Liver (tissue), 8 donors: ENCODE measurements at regions not wholly inside any gene's neighbourhood (a gene's known extent, or its start where the extent isn't known, plus 50 kb on each side); places are given as distances from the start of the nearest gene placed in this dataset.

Source experiments
- DNase-seq: peaks from one replicate; pipeline ENCODE4 v3.0.0-alpha.2; 2017; ENCODE audit warnings: low spot score
- H3K27ac ChIP-seq, 2 donors: one replicate each; pipeline ENCODE4 v1.7.0; 2013; ENCODE audit warnings: inconsistent platforms in 2 of 2, low read length in 2 of 2, control low read depth in 1 of 2, low read depth in 1 of 2, mild to moderate bottlenecking in 1 of 2
- H3K27me3 ChIP-seq, 4 donors: one replicate each; pipeline versions ENCODE4 v1.6.1 to v1.7.0; 2013; ENCODE audit warnings: low read length in 3 of 4, inconsistent platforms in 1 of 4, mild to moderate bottlenecking in 1 of 4, moderate library complexity in 1 of 4; ENCODE audit not compliant: control insufficient read depth in 4 of 4, insufficient read depth in 4 of 4
- H3K36me3 ChIP-seq, 4 donors: one replicate each; pipeline versions ENCODE4 v1.6.1 to v1.7.0; 2013; ENCODE audit warnings: low read length in 3 of 4, mild to moderate bottlenecking in 3 of 4, low read depth in 1 of 4, moderate library complexity in 1 of 4; ENCODE audit not compliant: control insufficient read depth in 4 of 4, insufficient read depth in 3 of 4
- H3K4me1 ChIP-seq, 4 donors: one replicate each; pipeline versions ENCODE4 v1.6.1 to v1.7.0; 2013; ENCODE audit warnings: low read length in 3 of 4, mild to moderate bottlenecking in 3 of 4, moderate library complexity in 1 of 4; ENCODE audit not compliant: control insufficient read depth in 4 of 4, insufficient read depth in 4 of 4
- H3K4me3 ChIP-seq, 3 donors: one replicate each; pipeline versions ENCODE4 v1.6.1 to v1.7.0; 2013; ENCODE audit warnings: low read length in 3 of 3, control low read depth in 1 of 3, low read depth in 1 of 3, mild to moderate bottlenecking in 1 of 3
- H3K9ac ChIP-seq, 2 donors: one replicate each; pipeline ENCODE4 v1.7.0; 2013; ENCODE audit warnings: low read length in 2 of 2, mild to moderate bottlenecking in 2 of 2, moderate library complexity in 2 of 2, control low read depth in 1 of 2, low read depth in 1 of 2
- H3K9me3 ChIP-seq, 4 donors: one replicate each; pipeline versions ENCODE4 v1.6.1 to v1.7.0; 2013; ENCODE audit warnings: low read length in 3 of 4; ENCODE audit not compliant: control insufficient read depth in 4 of 4
- EGR1 ChIP-seq, 2 donors: IDR thresholded peaks; 2 replicates each; pipeline ENCODE4 v1.6.1; 2016 to 2018; ENCODE audit warnings: antibody characterized with exemption in 2 of 2, low read depth in 2 of 2
- FOXA1 ChIP-seq: IDR thresholded peaks from 2 replicates; pipeline ENCODE4 v1.6.1; 2016; ENCODE audit warnings: antibody characterized with exemption
- FOXA2 ChIP-seq: IDR thresholded peaks from 2 replicates; pipeline ENCODE4 v1.6.1; 2016; ENCODE audit warnings: antibody characterized with exemption
- GABPA ChIP-seq, 2 donors: IDR thresholded peaks in 1 of 2; conservative IDR thresholded peaks in 1 of 2; 2 replicates each; pipeline ENCODE4 v1.6.1; 2016; ENCODE audit warnings: antibody characterized with exemption in 2 of 2, mild to moderate bottlenecking in 1 of 2, moderate library complexity in 1 of 2
- HNF4A ChIP-seq, 2 donors: conservative IDR thresholded peaks; 2 replicates each; pipeline ENCODE4 v1.6.1; 2016; ENCODE audit warnings: antibody characterized with exemption in 2 of 2, mild to moderate bottlenecking in 2 of 2
- NR2F2 ChIP-seq: IDR thresholded peaks from 2 replicates; pipeline ENCODE4 v1.6.1; 2016; ENCODE audit warnings: antibody characterized with exemption
- RAD21 ChIP-seq, 2 donors: IDR thresholded peaks; 2 replicates each; pipeline ENCODE4 v1.6.1; 2016; ENCODE audit warnings: antibody characterized with exemption in 2 of 2, mild to moderate bottlenecking in 2 of 2
- RXRA ChIP-seq, 2 donors: IDR thresholded peaks; 2 replicates each; pipeline ENCODE4 v1.6.1; 2017 to 2018; ENCODE audit warnings: antibody characterized with exemption in 2 of 2, mild to moderate bottlenecking in 1 of 2
- SP1 ChIP-seq: IDR thresholded peaks from 2 replicates; pipeline ENCODE4 v1.6.1; 2018; ENCODE audit warnings: antibody characterized with exemption, mild to moderate bottlenecking
- TAF1 ChIP-seq: conservative IDR thresholded peaks from 2 replicates; pipeline ENCODE4 v1.6.1; 2016; ENCODE audit warnings: antibody characterized with exemption, mild to moderate bottlenecking
- YY1 ChIP-seq: IDR thresholded peaks from 2 replicates; pipeline ENCODE4 v1.6.1; 2016; ENCODE audit warnings: antibody characterized with exemption, mild to moderate bottlenecking
- WGBS: extraction: QIAGEN DNeasy Blood & Tissue Kit; methylation state at CpG from one replicate; pipeline ENCODE4 v1.1.7; 2013; 5-methylcytosine and 5-hydroxymethylcytosine counted together
- TF ChIP-seq, protein P1 (sequence below): fragments of 150-350 bp; IDR thresholded peaks from 2 replicates; pipeline ENCODE4 v1.5.1; 2017; ENCODE audit warnings: improper control_type of control experiment, low read depth, low read length; ENCODE audit not compliant: missing input control
- TF ChIP-seq, protein P2 (sequence below): IDR thresholded peaks from 2 replicates; pipeline ENCODE4 v1.6.1; 2016; ENCODE audit warnings: antibody characterized with exemption, mild to moderate bottlenecking
- TF ChIP-seq, protein P3 (sequence below): IDR thresholded peaks from 2 replicates; pipeline ENCODE4 v1.6.1; 2016; ENCODE audit warnings: antibody characterized with exemption
- TF ChIP-seq, protein P4 (sequence below): IDR thresholded peaks from 2 replicates; pipeline ENCODE4 v1.6.1; 2016; ENCODE audit warnings: antibody characterized with exemption
- TF ChIP-seq, protein P5 (sequence below): IDR thresholded peaks from 2 replicates; pipeline ENCODE4 v1.6.1; 2016; ENCODE audit warnings: antibody characterized with exemption
- donor health status: healthy.
- donor health status: healthy.
- donor health status: healthy.
- donor health status: healthy.
- donor health status: healthy.

DNA sequence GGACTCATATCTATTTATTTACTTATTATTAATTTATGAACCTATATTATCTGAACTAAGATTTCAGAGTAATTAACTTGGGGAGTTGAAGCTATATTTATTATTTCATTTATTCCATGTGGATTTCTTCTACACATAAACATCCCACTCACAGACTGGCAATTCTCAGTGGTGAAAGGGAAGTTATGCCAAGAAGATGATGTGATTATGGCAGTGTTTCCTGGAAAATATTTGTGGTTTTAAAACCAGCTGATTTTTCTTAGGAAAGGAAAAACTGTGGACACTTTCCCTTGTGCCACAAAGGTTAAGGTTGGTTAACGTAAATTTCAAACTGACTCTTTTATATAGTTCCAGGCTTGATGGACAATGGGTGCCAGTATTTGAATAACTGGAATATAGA, 513.1 kb downstream of the SLITRK6 start:
- H3K36me3 ChIP-seq, result no peaks in the 10 kb centered on the region
- no peak overlapping the region for H3K9ac ChIP-seq
- TF ChIP-seq, protein P1, sequence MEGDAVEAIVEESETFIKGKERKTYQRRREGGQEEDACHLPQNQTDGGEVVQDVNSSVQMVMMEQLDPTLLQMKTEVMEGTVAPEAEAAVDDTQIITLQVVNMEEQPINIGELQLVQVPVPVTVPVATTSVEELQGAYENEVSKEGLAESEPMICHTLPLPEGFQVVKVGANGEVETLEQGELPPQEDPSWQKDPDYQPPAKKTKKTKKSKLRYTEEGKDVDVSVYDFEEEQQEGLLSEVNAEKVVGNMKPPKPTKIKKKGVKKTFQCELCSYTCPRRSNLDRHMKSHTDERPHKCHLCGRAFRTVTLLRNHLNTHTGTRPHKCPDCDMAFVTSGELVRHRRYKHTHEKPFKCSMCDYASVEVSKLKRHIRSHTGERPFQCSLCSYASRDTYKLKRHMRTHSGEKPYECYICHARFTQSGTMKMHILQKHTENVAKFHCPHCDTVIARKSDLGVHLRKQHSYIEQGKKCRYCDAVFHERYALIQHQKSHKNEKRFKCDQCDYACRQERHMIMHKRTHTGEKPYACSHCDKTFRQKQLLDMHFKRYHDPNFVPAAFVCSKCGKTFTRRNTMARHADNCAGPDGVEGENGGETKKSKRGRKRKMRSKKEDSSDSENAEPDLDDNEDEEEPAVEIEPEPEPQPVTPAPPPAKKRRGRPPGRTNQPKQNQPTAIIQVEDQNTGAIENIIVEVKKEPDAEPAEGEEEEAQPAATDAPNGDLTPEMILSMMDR, result no peak
- TF ChIP-seq SP1 (no peak), TAF1 (no peak), GABPA (IDR thresholded peaks at IDR 0.05 in 1 of 2, conservative IDR thresholded peaks at IDR 0.05 in 1 of 2) (no peak), RAD21 (IDR thresholded peaks at IDR 0.05) (no peak), NR2F2 (no peak), EGR1 (IDR thresholded peaks at IDR 0.05; ENCODE audit: low read depth in 2 of 2) (no peak), FOXA2 (no peak), HNF4A (conservative IDR thresholded peaks at IDR 0.05) (no peak), YY1 (no peak)
- TF ChIP-seq, protein P2, sequence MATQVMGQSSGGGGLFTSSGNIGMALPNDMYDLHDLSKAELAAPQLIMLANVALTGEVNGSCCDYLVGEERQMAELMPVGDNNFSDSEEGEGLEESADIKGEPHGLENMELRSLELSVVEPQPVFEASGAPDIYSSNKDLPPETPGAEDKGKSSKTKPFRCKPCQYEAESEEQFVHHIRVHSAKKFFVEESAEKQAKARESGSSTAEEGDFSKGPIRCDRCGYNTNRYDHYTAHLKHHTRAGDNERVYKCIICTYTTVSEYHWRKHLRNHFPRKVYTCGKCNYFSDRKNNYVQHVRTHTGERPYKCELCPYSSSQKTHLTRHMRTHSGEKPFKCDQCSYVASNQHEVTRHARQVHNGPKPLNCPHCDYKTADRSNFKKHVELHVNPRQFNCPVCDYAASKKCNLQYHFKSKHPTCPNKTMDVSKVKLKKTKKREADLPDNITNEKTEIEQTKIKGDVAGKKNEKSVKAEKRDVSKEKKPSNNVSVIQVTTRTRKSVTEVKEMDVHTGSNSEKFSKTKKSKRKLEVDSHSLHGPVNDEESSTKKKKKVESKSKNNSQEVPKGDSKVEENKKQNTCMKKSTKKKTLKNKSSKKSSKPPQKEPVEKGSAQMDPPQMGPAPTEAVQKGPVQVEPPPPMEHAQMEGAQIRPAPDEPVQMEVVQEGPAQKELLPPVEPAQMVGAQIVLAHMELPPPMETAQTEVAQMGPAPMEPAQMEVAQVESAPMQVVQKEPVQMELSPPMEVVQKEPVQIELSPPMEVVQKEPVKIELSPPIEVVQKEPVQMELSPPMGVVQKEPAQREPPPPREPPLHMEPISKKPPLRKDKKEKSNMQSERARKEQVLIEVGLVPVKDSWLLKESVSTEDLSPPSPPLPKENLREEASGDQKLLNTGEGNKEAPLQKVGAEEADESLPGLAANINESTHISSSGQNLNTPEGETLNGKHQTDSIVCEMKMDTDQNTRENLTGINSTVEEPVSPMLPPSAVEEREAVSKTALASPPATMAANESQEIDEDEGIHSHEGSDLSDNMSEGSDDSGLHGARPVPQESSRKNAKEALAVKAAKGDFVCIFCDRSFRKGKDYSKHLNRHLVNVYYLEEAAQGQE, result no peak
- TF ChIP-seq, protein P3, sequence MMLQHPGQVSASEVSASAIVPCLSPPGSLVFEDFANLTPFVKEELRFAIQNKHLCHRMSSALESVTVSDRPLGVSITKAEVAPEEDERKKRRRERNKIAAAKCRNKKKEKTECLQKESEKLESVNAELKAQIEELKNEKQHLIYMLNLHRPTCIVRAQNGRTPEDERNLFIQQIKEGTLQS, result no peak
- TF ChIP-seq, protein P4, sequence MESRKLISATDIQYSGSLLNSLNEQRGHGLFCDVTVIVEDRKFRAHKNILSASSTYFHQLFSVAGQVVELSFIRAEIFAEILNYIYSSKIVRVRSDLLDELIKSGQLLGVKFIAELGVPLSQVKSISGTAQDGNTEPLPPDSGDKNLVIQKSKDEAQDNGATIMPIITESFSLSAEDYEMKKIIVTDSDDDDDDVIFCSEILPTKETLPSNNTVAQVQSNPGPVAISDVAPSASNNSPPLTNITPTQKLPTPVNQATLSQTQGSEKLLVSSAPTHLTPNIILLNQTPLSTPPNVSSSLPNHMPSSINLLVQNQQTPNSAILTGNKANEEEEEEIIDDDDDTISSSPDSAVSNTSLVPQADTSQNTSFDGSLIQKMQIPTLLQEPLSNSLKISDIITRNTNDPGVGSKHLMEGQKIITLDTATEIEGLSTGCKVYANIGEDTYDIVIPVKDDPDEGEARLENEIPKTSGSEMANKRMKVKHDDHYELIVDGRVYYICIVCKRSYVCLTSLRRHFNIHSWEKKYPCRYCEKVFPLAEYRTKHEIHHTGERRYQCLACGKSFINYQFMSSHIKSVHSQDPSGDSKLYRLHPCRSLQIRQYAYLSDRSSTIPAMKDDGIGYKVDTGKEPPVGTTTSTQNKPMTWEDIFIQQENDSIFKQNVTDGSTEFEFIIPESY, result no peak
- H3K4me3 ChIP-seq, result no peak overlapping the region
- peaks cover 0 to 1% (median 0%) of the 10 kb centered on the region in 4 donors for H3K9me3 ChIP-seq
- H3K27me3 ChIP-seq, result peaks cover 0 to 7% (median 1%) of the 10 kb centered on the region in 4 donors
- no peak for DNase-seq
- no peak overlapping the region for H3K27ac ChIP-seq
- whole genome bisulfite sequencing, result 80% methylated on average over 1 of the region's 1 CpG
- H3K4me1 ChIP-seq, result no peaks in the 10 kb centered on the region

DNA sequence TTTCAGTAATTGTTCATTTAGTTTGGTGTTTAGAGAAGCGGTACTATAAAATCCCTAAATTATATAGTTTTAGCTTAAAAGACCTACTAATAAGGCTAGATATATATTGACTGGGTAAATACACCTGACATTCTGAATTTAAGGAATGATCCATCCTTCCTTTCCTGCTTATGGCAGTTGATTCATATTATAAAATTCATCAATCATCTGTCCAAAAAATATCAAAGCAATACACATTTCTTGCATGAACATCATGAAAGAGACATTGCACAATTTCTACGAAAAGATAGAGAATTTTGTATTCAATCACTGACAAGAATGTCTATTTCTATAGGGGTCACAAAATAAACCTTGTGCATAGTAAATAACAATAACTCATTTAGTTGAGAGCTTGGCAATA, 514.9 kb downstream of the SLITRK6 start:
- TF ChIP-seq, protein P4, result no peak
- TF ChIP-seq FOXA2, result no peak
- TF ChIP-seq SP1, result no peak
- TF ChIP-seq YY1, result no peak
- no peak for TF ChIP-seq TAF1
- TF ChIP-seq, protein P2, result no peak
- TF ChIP-seq NR2F2, result no peak
- TF ChIP-seq GABPA (IDR thresholded peaks at IDR 0.05 in 1 of 2, conservative IDR thresholded peaks at IDR 0.05 in 1 of 2), result no peak
- TF ChIP-seq, protein P3, result no peak
- TF ChIP-seq FOXA1, result no peak
- no peak for TF ChIP-seq RAD21 (IDR thresholded peaks at IDR 0.05)
- TF ChIP-seq, protein P5, sequence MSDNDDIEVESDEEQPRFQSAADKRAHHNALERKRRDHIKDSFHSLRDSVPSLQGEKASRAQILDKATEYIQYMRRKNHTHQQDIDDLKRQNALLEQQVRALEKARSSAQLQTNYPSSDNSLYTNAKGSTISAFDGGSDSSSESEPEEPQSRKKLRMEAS, result no peak
- no peak for TF ChIP-seq RXRA (IDR thresholded peaks at IDR 0.05)
- Histone ChIP-seq H3K9ac (no peak overlapping the region), H3K4me1 (no peaks in the 10 kb centered on the region), H3K9me3 (peaks cover 0 to 1% (median 0%) of the 10 kb centered on the region in 4 donors), H3K27me3 (peaks cover 0 to 7% (median 1%) of the 10 kb centered on the region in 4 donors), H3K27ac (no peak overlapping the region), H3K4me3 (no peak overlapping the region), H3K36me3 (no peaks in the 10 kb centered on the region)
- no peak for DNase-seq
- 80% methylated on average over 2 of the region's 2 CpGs for WGBS
